Type B pancreatic cell (in vitro differentiated cells): ENCODE measurements at regions not wholly inside any gene's neighbourhood (a gene's known extent, or its start where the extent isn't known, plus 50 kb on each side); places are given as distances from the start of the nearest gene placed in this dataset.

ENCODE experiments used
- DNase-seq: peaks from one replicate; pipeline ENCODE4 v3.0.0; 2021; ENCODE audit warnings: mixed read lengths; ENCODE audit not compliant: unreplicated experiment; ENCODE audit errors: extremely low spot score
- H3K27ac Mint-ChIP-seq: 2 replicates; pipeline ENCODE4 v1.8.0; 2021; ENCODE audit warnings: mild to moderate bottlenecking, mixed read lengths
- H3K27me3 Mint-ChIP-seq: 2 replicates; pipeline ENCODE4 v1.8.0; 2021; ENCODE audit warnings: mixed read lengths
- H3K36me3 Mint-ChIP-seq: 2 replicates; pipeline ENCODE4 v1.8.0; 2021; ENCODE audit warnings: mixed read lengths
- H3K4me1 Mint-ChIP-seq: one replicate; pipeline ENCODE4 v1.8.0; 2021; ENCODE audit warnings: mixed read lengths; ENCODE audit not compliant: unreplicated experiment
- H3K4me3 Mint-ChIP-seq: 2 replicates; pipeline ENCODE4 v1.8.0; 2021; ENCODE audit warnings: mild to moderate bottlenecking, mixed read lengths
- H3K9me3 Mint-ChIP-seq: 2 replicates; pipeline ENCODE4 v1.8.0; 2021; ENCODE audit warnings: mixed read lengths
- CTCF ChIP-seq: fragments of 200-600 bp; sonication (generic); conservative IDR thresholded peaks from 2 replicates; pipeline ENCODE4 v1.5.0; 2021; ENCODE audit warnings: antibody characterized with exemption, mild to moderate bottlenecking

GRCh38 chr11:28919194-28919593 lies 811.0 kb downstream of the METTL15 start:
- H3K4me1 Mint-ChIP-seq: no peaks in the 10 kb centered on the region

GRCh38 chr11:28913883-28914282 lies 805.7 kb downstream of the METTL15 start:
- Mint-ChIP-seq H3K4me3 (no peak overlapping the region), H3K27me3 (no peaks in the 10 kb centered on the region), H3K9me3 (no peaks in the 10 kb centered on the region), H3K27ac (no peak overlapping the region), H3K4me1 (no peaks in the 10 kb centered on the region), H3K36me3 (no peaks in the 10 kb centered on the region)
- no peak for TF ChIP-seq CTCF
- DNase-seq: no peak

More at GRCh38 chr11:28919194-28919593, 811.0 kb downstream of the METTL15 start:
- Mint-ChIP-seq H3K27me3 (no peaks in the 10 kb centered on the region), H3K36me3 (no peaks in the 10 kb centered on the region), H3K9me3 (no peaks in the 10 kb centered on the region), H3K27ac (no peak overlapping the region), H3K4me3 (no peak overlapping the region)
- DNase-seq: no peak
- no peak for TF ChIP-seq CTCF

- H3K9me3 Mint-ChIP-seq: no peaks in the 10 kb centered on the region
- H3K27ac Mint-ChIP-seq: no peak overlapping the region
- no peak for TF ChIP-seq CTCF
Measured at GRCh38 chr11:28911829-28912228, 803.6 kb downstream of the METTL15 start.

GRCh38 chr11:28910926-28911325 lies 802.7 kb downstream of the METTL15 start:
- Mint-ChIP-seq H3K27ac (no peak overlapping the region), H3K4me3 (no peak overlapping the region), H3K4me1 (no peaks in the 10 kb centered on the region), H3K9me3 (no peaks in the 10 kb centered on the region), H3K27me3 (no peaks in the 10 kb centered on the region), H3K36me3 (no peaks in the 10 kb centered on the region)
- no peak for DNase-seq
- no peak for TF ChIP-seq CTCF

More at GRCh38 chr11:28911829-28912228, 803.6 kb downstream of the METTL15 start:
- Mint-ChIP-seq H3K27me3 (no peaks in the 10 kb centered on the region), H3K4me1 (no peaks in the 10 kb centered on the region), H3K36me3 (no peaks in the 10 kb centered on the region), H3K4me3 (no peak overlapping the region)
- DNase-seq: no peak

GRCh38 chr11:28903716-28904115 lies 795.5 kb downstream of the METTL15 start:
- Mint-ChIP-seq H3K27me3 (no peaks in the 10 kb centered on the region), H3K36me3 (no peaks in the 10 kb centered on the region), H3K4me1 (peaks cover 5% of the 10 kb centered on the region), H3K9me3 (no peaks in the 10 kb centered on the region), H3K4me3 (no peak overlapping the region), H3K27ac (no peak overlapping the region)
- no peak for TF ChIP-seq CTCF
- DNase-seq: no peak

- H3K27ac Mint-ChIP-seq: no peak overlapping the region
- no peak for TF ChIP-seq CTCF
- no peaks in the 10 kb centered on the region for H3K27me3 Mint-ChIP-seq
- no peaks in the 10 kb centered on the region for H3K36me3 Mint-ChIP-seq
- H3K9me3 Mint-ChIP-seq: no peaks in the 10 kb centered on the region
- peaks cover 5% of the 10 kb centered on the region for H3K4me1 Mint-ChIP-seq
- H3K4me3 Mint-ChIP-seq: no peak overlapping the region
- no peak for DNase-seq
Measured at GRCh38 chr11:28900427-28900826, 792.2 kb downstream of the METTL15 start.
